WTC11 (cell line): ENCODE measurements at regions not wholly inside any gene's neighbourhood (a gene's known extent, or its start where the extent isn't known, plus 50 kb on each side); places are given as distances from the start of the nearest gene placed in this dataset.

Experiments used
- CREB1 ChIP-seq: sonication (generic); formaldehyde crosslinking; IDR thresholded peaks from 2 replicates; pipeline ENCODE4 v1.8.0; 2023; ENCODE audit warnings: mild to moderate bottlenecking, missing genetic modification reagents
- TF ChIP-seq, protein P1 (sequence below): fragments of 200-600 bp; IDR thresholded peaks from 2 replicates; pipeline ENCODE4 v1.8.0; 2022; ENCODE audit warnings: antibody characterized with exemption
- TF ChIP-seq, protein P2 (sequence below): sonication (generic); formaldehyde crosslinking; IDR thresholded peaks from 2 replicates; pipeline ENCODE4 v1.8.1; 2022; ENCODE audit warnings: low read depth, mild to moderate bottlenecking, moderate library complexity, missing genetic modification reagents, borderline replicate concordance

- TF ChIP-seq CREB1 (CRISPR knock-in tag), result no peak
- TF ChIP-seq, protein P1, sequence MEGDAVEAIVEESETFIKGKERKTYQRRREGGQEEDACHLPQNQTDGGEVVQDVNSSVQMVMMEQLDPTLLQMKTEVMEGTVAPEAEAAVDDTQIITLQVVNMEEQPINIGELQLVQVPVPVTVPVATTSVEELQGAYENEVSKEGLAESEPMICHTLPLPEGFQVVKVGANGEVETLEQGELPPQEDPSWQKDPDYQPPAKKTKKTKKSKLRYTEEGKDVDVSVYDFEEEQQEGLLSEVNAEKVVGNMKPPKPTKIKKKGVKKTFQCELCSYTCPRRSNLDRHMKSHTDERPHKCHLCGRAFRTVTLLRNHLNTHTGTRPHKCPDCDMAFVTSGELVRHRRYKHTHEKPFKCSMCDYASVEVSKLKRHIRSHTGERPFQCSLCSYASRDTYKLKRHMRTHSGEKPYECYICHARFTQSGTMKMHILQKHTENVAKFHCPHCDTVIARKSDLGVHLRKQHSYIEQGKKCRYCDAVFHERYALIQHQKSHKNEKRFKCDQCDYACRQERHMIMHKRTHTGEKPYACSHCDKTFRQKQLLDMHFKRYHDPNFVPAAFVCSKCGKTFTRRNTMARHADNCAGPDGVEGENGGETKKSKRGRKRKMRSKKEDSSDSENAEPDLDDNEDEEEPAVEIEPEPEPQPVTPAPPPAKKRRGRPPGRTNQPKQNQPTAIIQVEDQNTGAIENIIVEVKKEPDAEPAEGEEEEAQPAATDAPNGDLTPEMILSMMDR, result no peak
- TF ChIP-seq, protein P2, sequence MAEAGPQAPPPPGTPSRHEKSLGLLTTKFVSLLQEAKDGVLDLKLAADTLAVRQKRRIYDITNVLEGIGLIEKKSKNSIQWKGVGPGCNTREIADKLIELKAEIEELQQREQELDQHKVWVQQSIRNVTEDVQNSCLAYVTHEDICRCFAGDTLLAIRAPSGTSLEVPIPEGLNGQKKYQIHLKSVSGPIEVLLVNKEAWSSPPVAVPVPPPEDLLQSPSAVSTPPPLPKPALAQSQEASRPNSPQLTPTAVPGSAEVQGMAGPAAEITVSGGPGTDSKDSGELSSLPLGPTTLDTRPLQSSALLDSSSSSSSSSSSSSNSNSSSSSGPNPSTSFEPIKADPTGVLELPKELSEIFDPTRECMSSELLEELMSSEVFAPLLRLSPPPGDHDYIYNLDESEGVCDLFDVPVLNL (CRISPR knock-in tag), result no peak
These were observed 154.1 kb downstream of the OLFM4 start for GRCh38 chr13:53182724-53183123.
